GM23248 (cell line): ENCODE measurements at regions not wholly inside any gene's neighbourhood (a gene's known extent, or its start where the extent isn't known, plus 50 kb on each side); places are given as distances from the start of the nearest gene placed in this dataset.

ENCODE experiments used
- EZH2 ChIP-seq: fragments of 200-600 bp; sonication (generic); IDR thresholded peaks from 2 replicates; pipeline ENCODE4 v1.6.1; 2018; ENCODE audit warnings: antibody characterized with exemption, mild to moderate bottlenecking; ENCODE audit not compliant: insufficient read depth, poor library complexity, severe bottlenecking
- EZH2phosphoT487 ChIP-seq: fragments of 200-600 bp; sonication (generic); IDR thresholded peaks from 2 replicates; pipeline ENCODE4 v1.6.1; 2018; ENCODE audit warnings: antibody characterized with exemption, moderate library complexity, mild to moderate bottlenecking, low read depth; ENCODE audit not compliant: insufficient read depth

GRCh38 chr2:239727182-239727775 is 297.9 kb downstream of the NDUFA10 start:
- TF ChIP-seq EZH2phosphoT487 (no peak), EZH2 (no peak)
